GM23338 (cell line): ENCODE measurements at regions not wholly inside any gene's neighbourhood (a gene's known extent, or its start where the extent isn't known, plus 50 kb on each side); places are given as distances from the start of the nearest gene placed in this dataset.

Source experiments
- CTCF ChIP-seq, 2 experiments: fragments of 200-600 bp in 1 of 2; sonication (generic) in 1 of 2; conservative IDR thresholded peaks; 2 replicates each; pipeline versions ENCODE4 v1.5.1 to v1.6.1; 2016 to 2017; ENCODE audit warnings: antibody characterized with exemption in 2 of 2, low read depth in 2 of 2, mild to moderate bottlenecking in 2 of 2, moderate library complexity in 1 of 2
- EZH2 ChIP-seq: fragments of 200-600 bp; sonication (generic); IDR thresholded peaks from one replicate; pipeline ENCODE4 v1.8.0; 2017; ENCODE audit warnings: antibody characterized with exemption, mild to moderate bottlenecking, low read depth; ENCODE audit not compliant: unreplicated experiment
- EZH2phosphoT487 ChIP-seq: fragments of 200-600 bp; sonication (generic); IDR thresholded peaks from one replicate; pipeline ENCODE4 v1.8.1; 2018; ENCODE audit warnings: antibody characterized with exemption; ENCODE audit not compliant: unreplicated experiment
- POLR2AphosphoS5 ChIP-seq: IDR thresholded peaks from 2 replicates; pipeline ENCODE4 v1.6.1; 2016; ENCODE audit warnings: antibody characterized with exemption, low read depth
- ZNF462 ChIP-seq: fragments of 250-450 bp; sonication (Bioruptor Pico); IDR thresholded peaks from 2 replicates; pipeline ENCODE4 v1.5.0; 2020; ENCODE audit warnings: mild to moderate bottlenecking, moderate library complexity
- TF ChIP-seq, protein P1 (sequence below): IDR thresholded peaks from one replicate; pipeline ENCODE4 v1.6.1; 2018; ENCODE audit warnings: antibody characterized with exemption; ENCODE audit not compliant: unreplicated experiment

- no peak for TF ChIP-seq POLR2AphosphoS5
- TF ChIP-seq CTCF (conservative IDR thresholded peaks at IDR 0.05; ENCODE audit: low read depth in 2 of 2): no peak
- no peak for TF ChIP-seq EZH2
- TF ChIP-seq EZH2phosphoT487: no peak
- TF ChIP-seq, protein P1, sequence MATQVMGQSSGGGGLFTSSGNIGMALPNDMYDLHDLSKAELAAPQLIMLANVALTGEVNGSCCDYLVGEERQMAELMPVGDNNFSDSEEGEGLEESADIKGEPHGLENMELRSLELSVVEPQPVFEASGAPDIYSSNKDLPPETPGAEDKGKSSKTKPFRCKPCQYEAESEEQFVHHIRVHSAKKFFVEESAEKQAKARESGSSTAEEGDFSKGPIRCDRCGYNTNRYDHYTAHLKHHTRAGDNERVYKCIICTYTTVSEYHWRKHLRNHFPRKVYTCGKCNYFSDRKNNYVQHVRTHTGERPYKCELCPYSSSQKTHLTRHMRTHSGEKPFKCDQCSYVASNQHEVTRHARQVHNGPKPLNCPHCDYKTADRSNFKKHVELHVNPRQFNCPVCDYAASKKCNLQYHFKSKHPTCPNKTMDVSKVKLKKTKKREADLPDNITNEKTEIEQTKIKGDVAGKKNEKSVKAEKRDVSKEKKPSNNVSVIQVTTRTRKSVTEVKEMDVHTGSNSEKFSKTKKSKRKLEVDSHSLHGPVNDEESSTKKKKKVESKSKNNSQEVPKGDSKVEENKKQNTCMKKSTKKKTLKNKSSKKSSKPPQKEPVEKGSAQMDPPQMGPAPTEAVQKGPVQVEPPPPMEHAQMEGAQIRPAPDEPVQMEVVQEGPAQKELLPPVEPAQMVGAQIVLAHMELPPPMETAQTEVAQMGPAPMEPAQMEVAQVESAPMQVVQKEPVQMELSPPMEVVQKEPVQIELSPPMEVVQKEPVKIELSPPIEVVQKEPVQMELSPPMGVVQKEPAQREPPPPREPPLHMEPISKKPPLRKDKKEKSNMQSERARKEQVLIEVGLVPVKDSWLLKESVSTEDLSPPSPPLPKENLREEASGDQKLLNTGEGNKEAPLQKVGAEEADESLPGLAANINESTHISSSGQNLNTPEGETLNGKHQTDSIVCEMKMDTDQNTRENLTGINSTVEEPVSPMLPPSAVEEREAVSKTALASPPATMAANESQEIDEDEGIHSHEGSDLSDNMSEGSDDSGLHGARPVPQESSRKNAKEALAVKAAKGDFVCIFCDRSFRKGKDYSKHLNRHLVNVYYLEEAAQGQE: no peak
- TF ChIP-seq ZNF462 (CRISPR knock-in tag): no peak
These were observed 146.0 kb downstream of the ABCA8 start for GRCh38 chr17:68809148-68809547.
